ENCODE measurements at regions not wholly inside any gene's neighbourhood (a gene's known extent, or its start where the extent isn't known, plus 50 kb on each side); places are given as distances from the start of the nearest gene placed in this dataset.

DNA sequence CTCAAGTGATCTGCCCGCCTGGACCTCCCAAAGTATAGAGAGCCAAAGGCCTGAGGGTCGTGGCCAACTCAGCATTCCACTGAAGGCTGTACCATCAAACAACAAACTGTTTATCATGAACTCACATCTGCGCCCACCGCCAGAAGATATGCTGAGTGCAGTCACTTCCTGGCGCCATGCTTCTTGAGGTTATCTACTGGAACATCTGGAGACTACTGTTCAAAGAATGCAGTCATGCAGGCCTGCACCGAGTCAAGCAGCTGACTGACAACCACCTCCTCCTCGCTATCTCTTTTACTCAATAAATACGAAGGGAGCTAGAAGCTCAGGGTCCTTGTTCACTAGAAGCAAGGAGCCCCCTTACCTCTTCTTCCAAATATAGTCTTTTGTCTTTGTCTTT is 473.9 kb upstream of the EEF2KMT start:
- no peak overlapping the region for H3K4me3 ChIP-seq (replicated peaks in 1 of 2; ENCODE audit: low read depth in 2 of 2, low read length in 2 of 2)
- TF ChIP-seq, protein P1, sequence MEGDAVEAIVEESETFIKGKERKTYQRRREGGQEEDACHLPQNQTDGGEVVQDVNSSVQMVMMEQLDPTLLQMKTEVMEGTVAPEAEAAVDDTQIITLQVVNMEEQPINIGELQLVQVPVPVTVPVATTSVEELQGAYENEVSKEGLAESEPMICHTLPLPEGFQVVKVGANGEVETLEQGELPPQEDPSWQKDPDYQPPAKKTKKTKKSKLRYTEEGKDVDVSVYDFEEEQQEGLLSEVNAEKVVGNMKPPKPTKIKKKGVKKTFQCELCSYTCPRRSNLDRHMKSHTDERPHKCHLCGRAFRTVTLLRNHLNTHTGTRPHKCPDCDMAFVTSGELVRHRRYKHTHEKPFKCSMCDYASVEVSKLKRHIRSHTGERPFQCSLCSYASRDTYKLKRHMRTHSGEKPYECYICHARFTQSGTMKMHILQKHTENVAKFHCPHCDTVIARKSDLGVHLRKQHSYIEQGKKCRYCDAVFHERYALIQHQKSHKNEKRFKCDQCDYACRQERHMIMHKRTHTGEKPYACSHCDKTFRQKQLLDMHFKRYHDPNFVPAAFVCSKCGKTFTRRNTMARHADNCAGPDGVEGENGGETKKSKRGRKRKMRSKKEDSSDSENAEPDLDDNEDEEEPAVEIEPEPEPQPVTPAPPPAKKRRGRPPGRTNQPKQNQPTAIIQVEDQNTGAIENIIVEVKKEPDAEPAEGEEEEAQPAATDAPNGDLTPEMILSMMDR (IDR thresholded peaks at IDR 0.05; ENCODE audit: low read depth, low read length) = no peak
- no peak for DNase-seq (ENCODE audit: low read depth in 2 of 2)

DNA sequence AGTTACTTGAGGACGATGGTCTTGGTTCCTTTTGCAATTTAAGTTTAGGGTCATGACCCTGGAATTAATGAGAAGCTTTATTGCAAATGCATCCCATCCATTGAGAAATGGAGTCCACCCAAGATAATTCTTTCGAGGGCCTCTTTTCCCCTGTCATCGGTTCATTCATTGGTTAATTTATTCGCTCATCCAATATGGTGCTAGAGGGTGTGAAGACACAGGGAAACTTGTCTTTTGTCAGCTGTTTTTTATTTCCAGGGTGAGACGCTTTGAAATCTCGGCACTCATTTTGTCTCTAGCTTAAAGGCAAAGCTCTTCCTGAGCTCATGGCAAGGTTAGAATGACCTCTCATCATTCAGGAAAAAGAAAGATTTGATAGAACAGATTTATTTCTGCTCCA is 464.2 kb upstream of the EEF2KMT start:
- DNase-seq (ENCODE audit: low read depth in 2 of 2) = no peak
- TF ChIP-seq, protein P1 (IDR thresholded peaks at IDR 0.05; ENCODE audit: low read depth, low read length) = no peak
- no peak overlapping the region for H3K4me3 ChIP-seq (replicated peaks in 1 of 2; ENCODE audit: low read depth in 2 of 2, low read length in 2 of 2)

DNA sequence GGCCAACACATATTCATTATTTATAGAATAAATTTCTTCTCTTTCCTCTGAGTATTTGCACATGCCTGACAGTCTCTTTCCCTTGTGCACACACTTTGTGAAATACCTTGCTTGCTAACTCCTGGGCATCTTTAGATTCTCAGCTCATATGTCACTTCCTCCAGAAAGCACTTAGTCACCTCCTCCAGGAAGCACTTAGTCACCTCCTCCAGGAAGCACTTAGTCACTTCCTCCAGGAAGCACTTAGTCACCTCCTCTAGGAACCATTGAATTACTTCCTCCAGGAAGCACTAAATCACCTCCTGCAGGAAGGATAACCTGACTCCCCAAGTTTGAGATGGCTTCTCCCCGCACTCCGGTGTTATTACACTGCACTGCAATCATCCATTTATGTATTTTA is 462.5 kb upstream of the EEF2KMT start:
- H3K4me3 ChIP-seq (replicated peaks in 1 of 2; ENCODE audit: low read depth in 2 of 2, low read length in 2 of 2) = no peak overlapping the region
- peak in 1 of 2 donors; percentile 8 for DNase-seq (ENCODE audit: low read depth in 2 of 2)
- TF ChIP-seq, protein P1 (IDR thresholded peaks at IDR 0.05; ENCODE audit: low read depth, low read length) = no peak

DNA sequence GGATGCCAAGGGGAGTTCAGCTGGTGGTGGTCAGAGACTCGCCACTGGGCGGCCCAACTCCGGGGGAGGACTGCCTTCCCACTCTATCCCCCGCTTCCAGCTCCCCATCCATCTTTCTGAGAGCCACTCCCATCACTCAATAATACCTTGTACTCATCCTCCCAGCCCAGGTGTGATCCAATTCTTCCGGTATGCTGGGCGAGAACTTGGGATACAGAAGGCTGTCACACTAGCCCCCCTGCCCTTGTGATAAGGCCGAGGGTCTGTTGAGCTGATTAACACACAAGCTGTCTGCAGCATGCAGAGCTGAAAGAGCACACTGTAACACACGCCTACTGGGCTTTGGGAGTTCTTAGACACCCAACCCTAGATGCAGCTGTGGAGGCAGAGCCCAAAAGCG is 460.4 kb upstream of the EEF2KMT start:
- no peak overlapping the region for H3K4me3 ChIP-seq (replicated peaks in 1 of 2; ENCODE audit: low read depth in 2 of 2, low read length in 2 of 2)
- TF ChIP-seq, protein P1 (IDR thresholded peaks at IDR 0.05; ENCODE audit: low read depth, low read length) = no peak
- DNase-seq (ENCODE audit: low read depth in 2 of 2) = no peak

DNA sequence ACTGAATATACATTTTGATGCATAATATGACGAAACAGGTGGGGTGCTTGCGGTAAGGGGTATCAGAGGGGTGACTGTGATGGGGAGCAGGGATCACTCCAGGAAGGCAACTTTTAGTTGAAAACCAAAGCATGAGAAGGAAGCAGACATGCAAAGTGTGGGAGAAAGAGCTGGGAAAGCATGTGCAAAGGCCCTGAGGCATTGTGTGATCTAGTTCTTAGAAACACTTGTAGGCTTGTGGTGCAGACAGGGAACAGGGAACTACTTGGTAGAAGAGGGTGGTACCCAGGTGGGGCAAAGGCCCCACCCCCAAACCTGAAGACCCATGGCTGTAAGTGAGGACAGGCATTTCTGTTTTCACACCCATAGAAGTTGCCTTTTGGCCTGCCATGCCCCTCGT is 459.9 kb upstream of the EEF2KMT start:
- H3K4me3 ChIP-seq (replicated peaks in 1 of 2; ENCODE audit: low read depth in 2 of 2, low read length in 2 of 2) = no peak overlapping the region
- no peak for DNase-seq (ENCODE audit: low read depth in 2 of 2)
- TF ChIP-seq, protein P1 (IDR thresholded peaks at IDR 0.05; ENCODE audit: low read depth, low read length) = no peak

DNA sequence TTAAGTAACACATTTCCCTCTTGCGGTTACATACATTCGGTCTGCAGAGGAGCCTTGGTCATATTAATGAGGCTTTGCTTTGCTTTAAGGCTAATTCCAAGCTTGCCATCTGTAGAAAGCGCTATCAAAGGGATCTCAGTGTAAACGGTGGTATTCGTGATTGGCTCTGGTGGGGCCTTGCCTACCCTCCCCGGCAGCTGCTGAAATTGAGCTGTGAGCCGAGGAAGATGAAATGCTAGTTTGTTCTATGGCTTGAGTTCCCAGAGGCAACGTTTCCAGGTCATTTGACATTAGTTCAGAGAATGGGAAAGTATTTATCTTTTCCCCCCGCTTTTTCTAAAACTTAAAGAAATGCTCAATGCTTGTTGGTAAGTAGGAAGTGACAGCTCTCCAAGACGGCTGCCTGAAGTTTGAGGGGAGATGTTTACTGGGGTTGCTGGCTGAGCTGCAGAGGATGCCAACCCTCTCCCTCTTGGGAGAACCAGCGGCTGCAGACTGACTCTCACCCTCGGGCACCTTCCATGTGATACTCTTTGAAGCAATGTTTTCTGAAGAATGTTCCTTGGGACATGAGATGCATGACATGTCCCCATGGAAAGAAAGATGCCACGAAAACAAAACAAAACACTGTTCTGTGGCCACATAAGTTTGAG is 458.7 kb upstream of the EEF2KMT start:
- TF ChIP-seq, protein P1 (IDR thresholded peaks at IDR 0.05; ENCODE audit: low read depth, low read length) = no peak
- no peak for DNase-seq (ENCODE audit: low read depth in 2 of 2)
- H3K4me3 ChIP-seq (replicated peaks in 1 of 2; ENCODE audit: low read depth in 2 of 2, low read length in 2 of 2) = no peak overlapping the region

DNA sequence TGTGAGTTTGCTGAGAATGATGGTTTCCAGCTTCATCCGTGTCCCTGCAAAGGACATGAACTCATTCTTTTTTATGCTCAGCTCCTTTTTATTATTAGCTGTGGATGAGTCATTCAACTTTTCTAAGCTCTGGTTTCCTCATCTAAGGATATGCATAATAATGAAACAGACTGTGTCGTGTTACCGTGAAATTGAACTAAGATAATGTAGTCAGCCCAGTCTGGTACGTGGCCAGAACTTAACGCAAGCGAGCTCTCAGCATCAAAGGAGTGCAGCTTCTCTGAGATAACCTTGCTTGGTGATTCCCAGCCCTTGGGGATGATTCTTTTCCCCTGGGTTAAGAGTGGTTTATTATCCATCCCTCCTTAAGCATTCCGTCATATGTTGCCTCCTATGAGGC is 454.3 kb upstream of the EEF2KMT start:
- TF ChIP-seq, protein P1 (IDR thresholded peaks at IDR 0.05; ENCODE audit: low read depth, low read length) = no peak
- no peak overlapping the region for H3K4me3 ChIP-seq (replicated peaks in 1 of 2; ENCODE audit: low read depth in 2 of 2, low read length in 2 of 2)
- DNase-seq (ENCODE audit: low read depth in 2 of 2) = no peak
